ENCODE measurements at regions not wholly inside any gene's neighbourhood (a gene's known extent, or its start where the extent isn't known, plus 50 kb on each side); places are given as distances from the start of the nearest gene placed in this dataset.
"Not testable (repeated sequence)": the region's sequence is repeated elsewhere in the genome, so short reads cannot be mapped to it uniquely, and the experiment has no call there.

DNA sequence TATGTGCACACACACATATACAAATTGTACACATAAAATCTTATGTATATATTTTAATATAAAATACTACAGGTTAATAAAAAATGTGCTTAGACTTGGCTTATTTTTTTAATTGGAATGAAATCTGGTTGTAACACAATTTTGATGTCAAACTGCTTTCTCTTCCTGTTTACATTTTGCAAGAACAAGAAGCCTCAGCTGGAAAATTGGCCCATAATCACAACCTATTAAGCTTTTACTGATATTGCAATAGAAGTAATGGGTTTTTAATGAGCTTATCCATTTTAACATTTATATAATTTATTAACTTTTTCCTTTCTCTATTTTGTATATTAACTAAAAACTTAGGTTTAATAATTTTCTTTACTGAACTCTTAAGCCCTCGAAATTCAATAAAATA lies 165.9 kb downstream of the PCDH10 start:
- H3K9me3 ChIP-seq = no peaks in the 10 kb centered on the region
- no peaks in the 10 kb centered on the region for H3K4me1 ChIP-seq (ENCODE audit: control insufficient read depth in 1 of 2, low read depth in 2 of 2)
- no peak for ATAC-seq (ENCODE audit: insufficient number of reproducible peaks, low FRiP score, low read depth)
- no peaks in the 10 kb centered on the region for H3K27me3 ChIP-seq (replicated peaks; ENCODE audit: insufficient read depth)
- no peak overlapping the region for H3K27ac ChIP-seq
- no peak for TF ChIP-seq CTCF (IDR thresholded peaks at IDR 0.05)
- no peak overlapping the region for H3K4me3 ChIP-seq
- H3K36me3 ChIP-seq = no peaks in the 10 kb centered on the region
- DNase-seq (ENCODE audit: low spot score) = no peak

GRCh38 chr4:133287396-133287795 lies 138.3 kb downstream of the PCDH10 start:
- Histone ChIP-seq H3K36me3 (no peaks in the 10 kb centered on the region), H3K27me3 (replicated peaks; ENCODE audit: insufficient read depth) (no peaks in the 10 kb centered on the region), H3K4me3 (no peak overlapping the region), H3K27ac (no peak overlapping the region), H3K4me1 (ENCODE audit: control insufficient read depth in 1 of 2, low read depth in 2 of 2) (no peaks in the 10 kb centered on the region), H3K9me3 (no peaks in the 10 kb centered on the region)
- no peak for DNase-seq (ENCODE audit: low spot score)
- no peak for TF ChIP-seq CTCF (IDR thresholded peaks at IDR 0.05)
- ATAC-seq (ENCODE audit: insufficient number of reproducible peaks, low FRiP score, low read depth) = no peak

- Histone ChIP-seq H3K4me1 (ENCODE audit: control insufficient read depth in 1 of 2, low read depth in 2 of 2) (no peaks in the 10 kb centered on the region), H3K9me3 (no peaks in the 10 kb centered on the region), H3K4me3 (no peak overlapping the region), H3K27me3 (replicated peaks; ENCODE audit: insufficient read depth) (no peaks in the 10 kb centered on the region), H3K27ac (no peak overlapping the region), H3K36me3 (no peaks in the 10 kb centered on the region)
- TF ChIP-seq CTCF (IDR thresholded peaks at IDR 0.05) = no peak
- DNase-seq (ENCODE audit: low spot score) (no peak), ATAC-seq (ENCODE audit: insufficient number of reproducible peaks, low FRiP score, low read depth) (no peak)
Measured at GRCh38 chr4:133278591-133278990, 129.5 kb downstream of the PCDH10 start.

GRCh38 chr4:133277940-133278339 lies 128.8 kb downstream of the PCDH10 start:
- not testable (repeated sequence) for H3K36me3 ChIP-seq; DNase-seq (ENCODE audit: low spot score); H3K27ac ChIP-seq; H3K27me3 ChIP-seq (replicated peaks; ENCODE audit: insufficient read depth); ATAC-seq (ENCODE audit: insufficient number of reproducible peaks, low FRiP score, low read depth); H3K4me3 ChIP-seq; H3K9me3 ChIP-seq; H3K4me1 ChIP-seq (ENCODE audit: control insufficient read depth in 1 of 2, low read depth in 2 of 2)

DNA sequence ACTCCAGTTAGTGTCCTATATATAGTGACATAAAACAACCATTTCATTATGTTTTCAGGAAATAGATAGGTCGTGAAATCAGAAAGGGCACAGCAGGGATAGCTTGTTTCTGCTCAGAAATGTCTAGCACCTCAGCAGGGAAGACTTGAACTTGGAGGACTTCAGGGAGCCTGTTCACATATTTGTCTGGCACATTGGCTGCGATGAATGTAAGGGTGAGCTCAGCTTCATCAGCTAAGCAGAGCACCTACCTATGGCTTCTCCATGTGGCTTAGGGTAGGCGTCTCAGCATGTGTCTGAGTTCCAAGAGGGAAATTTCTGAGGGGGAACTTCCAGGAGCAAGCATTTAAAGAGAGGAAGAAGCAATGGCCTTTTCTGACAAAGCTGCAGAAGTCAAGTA lies 126.2 kb downstream of the PCDH10 start:
- TF ChIP-seq CTCF (IDR thresholded peaks at IDR 0.05) = no peak
- ATAC-seq (ENCODE audit: insufficient number of reproducible peaks, low FRiP score, low read depth) = no peak
- no peak for DNase-seq (ENCODE audit: low spot score)
- Histone ChIP-seq H3K27ac (no peak overlapping the region), H3K27me3 (replicated peaks; ENCODE audit: insufficient read depth) (no peaks in the 10 kb centered on the region), H3K4me1 (ENCODE audit: control insufficient read depth in 1 of 2, low read depth in 2 of 2) (peaks cover 0 to 3% of the 10 kb centered on the region in 2 donors), H3K36me3 (no peaks in the 10 kb centered on the region), H3K9me3 (no peaks in the 10 kb centered on the region), H3K4me3 (no peak overlapping the region)

DNA sequence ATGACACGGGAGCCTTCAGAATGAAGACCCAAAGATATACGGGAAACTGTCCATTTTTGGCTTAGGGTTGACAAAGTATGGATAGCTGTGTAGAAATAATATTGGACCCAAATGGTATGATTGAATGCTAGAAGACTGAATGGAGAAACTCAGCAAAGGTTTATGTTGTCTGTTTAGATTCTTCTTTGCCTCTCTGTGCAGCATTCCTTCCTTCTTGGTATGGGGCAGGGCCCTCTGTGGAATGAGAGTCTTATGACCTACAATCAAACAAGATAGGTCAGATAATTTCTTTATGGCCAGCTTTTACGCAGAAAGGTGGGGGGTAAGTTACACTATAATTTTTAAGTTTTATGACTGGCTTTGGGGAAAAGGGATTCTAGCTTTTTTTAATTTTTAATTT lies 124.3 kb downstream of the PCDH10 start:
- Histone ChIP-seq H3K36me3 (no peaks in the 10 kb centered on the region), H3K4me3 (no peak overlapping the region), H3K9me3 (no peaks in the 10 kb centered on the region), H3K4me1 (ENCODE audit: control insufficient read depth in 1 of 2, low read depth in 2 of 2) (peaks cover 0 to 10% of the 10 kb centered on the region in 2 donors), H3K27me3 (replicated peaks; ENCODE audit: insufficient read depth) (no peaks in the 10 kb centered on the region), H3K27ac (no peak overlapping the region)
- no peak for DNase-seq (ENCODE audit: low spot score)
- TF ChIP-seq CTCF (IDR thresholded peaks at IDR 0.05) = no peak
- ATAC-seq (ENCODE audit: insufficient number of reproducible peaks, low FRiP score, low read depth) = no peak

Data from thoracic aorta (tissue), 2 donors.